DND-41 (cell line): ENCODE measurements at regions not wholly inside any gene's neighbourhood (a gene's known extent, or its start where the extent isn't known, plus 50 kb on each side); places are given as distances from the start of the nearest gene placed in this dataset.

Experiments
- ATAC-seq: fragments of 200-7000 bp; cut with Tn5 transposase; 3 replicates; pipeline ENCODE4 v1.9.1; 2021; ENCODE audit warnings: low read depth; ENCODE audit not compliant: insufficient read depth
- DNase-seq: peaks from one replicate; pipeline ENCODE4 v3.0.0-alpha.2; 2020
- H2AFZ ChIP-seq: 2 replicates; pipeline ENCODE4 v1.6.0; 2012; ENCODE audit warnings: low read depth, low read length
- H3K27ac ChIP-seq: 2 replicates; pipeline ENCODE4 v1.5.1; 2012; ENCODE audit warnings: low read length, inconsistent platforms
- H3K27me3 ChIP-seq: fragments of 200-600 bp; sonication (generic); 2 replicates; pipeline ENCODE4 v1.6.0; 2012; ENCODE audit warnings: low read length, mild to moderate bottlenecking, inconsistent platforms; ENCODE audit not compliant: insufficient read depth, poor library complexity
- H3K36me3 ChIP-seq: 2 replicates; pipeline ENCODE4 v1.5.1; 2012; ENCODE audit warnings: low read length, inconsistent platforms; ENCODE audit not compliant: insufficient read depth
- H3K4me1 ChIP-seq: 2 replicates; pipeline ENCODE4 v1.5.1; 2012; ENCODE audit warnings: mild to moderate bottlenecking, low read length; ENCODE audit not compliant: insufficient read depth
- H3K4me2 ChIP-seq: 2 replicates; pipeline ENCODE4 v1.6.0; 2012; ENCODE audit warnings: mild to moderate bottlenecking, moderate library complexity, low read length, inconsistent platforms; ENCODE audit not compliant: insufficient read depth
- H3K4me3 ChIP-seq, 2 experiments: fragments of 200-600 bp in 1 of 2; shearing (Covaris generic) in 1 of 2; 2 replicates each; pipeline ENCODE4 v1.5.1; 2012 to 2016; ENCODE audit warnings: inconsistent platforms in 2 of 2, low read length in 2 of 2, mild to moderate bottlenecking in 2 of 2, low read depth in 1 of 2, moderate library complexity in 1 of 2
- H3K79me2 ChIP-seq: 2 replicates; pipeline ENCODE4 v1.6.0; 2012; ENCODE audit warnings: low read length, inconsistent platforms; ENCODE audit not compliant: insufficient read depth
- H3K9ac ChIP-seq: 2 replicates; pipeline ENCODE4 v1.6.0; 2012; ENCODE audit warnings: low read depth, mild to moderate bottlenecking, inconsistent platforms, low read length, moderate library complexity
- H3K9me3 ChIP-seq: 2 replicates; pipeline ENCODE4 v1.5.1; 2012; ENCODE audit warnings: low read length, moderate library complexity, mild to moderate bottlenecking, inconsistent platforms; ENCODE audit not compliant: insufficient read depth, severe bottlenecking
- H4K20me1 ChIP-seq: 2 replicates; pipeline ENCODE4 v1.6.0; 2012; ENCODE audit warnings: low read length; ENCODE audit not compliant: insufficient read depth
- CTCF ChIP-seq: IDR thresholded peaks from 2 replicates; pipeline ENCODE4 v1.5.1; 2012; ENCODE audit warnings: borderline replicate concordance, low read length, moderate library complexity, mild to moderate bottlenecking; ENCODE audit not compliant: poor library complexity, severe bottlenecking; ENCODE audit errors: extremely low read depth
- EZH2 ChIP-seq: IDR thresholded peaks from 3 replicates; pipeline ENCODE4 v1.6.1; 2012; ENCODE audit warnings: borderline replicate concordance, low read depth, mild to moderate bottlenecking, moderate library complexity, low read length, inconsistent platforms; ENCODE audit not compliant: severe bottlenecking

- no peak for DNase-seq
- Histone ChIP-seq H3K9ac (no peak overlapping the region), H3K27ac (no peak overlapping the region), H3K9me3 (no peaks in the 10 kb centered on the region), H3K4me2 (no peak overlapping the region), H4K20me1 (no peaks in the 10 kb centered on the region), H3K79me2 (no peaks in the 10 kb centered on the region), H3K4me3 (no peak overlapping the region), H3K27me3 (no peaks in the 10 kb centered on the region), H2AFZ (no peak overlapping the region), H3K36me3 (no peaks in the 10 kb centered on the region), H3K4me1 (no peaks in the 10 kb centered on the region)
- ATAC-seq = no peak
- TF ChIP-seq EZH2 = no peak
- TF ChIP-seq CTCF = no peak
Measured at GRCh38 chr11:56910785-56911184, 77.9 kb upstream of the OR5AK2 start.

- Histone ChIP-seq H4K20me1 (no peaks in the 10 kb centered on the region), H3K9ac (no peak overlapping the region), H3K4me3 (no peak overlapping the region), H3K79me2 (no peaks in the 10 kb centered on the region), H3K4me1 (no peaks in the 10 kb centered on the region), H3K27me3 (no peaks in the 10 kb centered on the region), H3K36me3 (no peaks in the 10 kb centered on the region), H3K9me3 (no peaks in the 10 kb centered on the region), H2AFZ (no peak overlapping the region), H3K27ac (no peak overlapping the region), H3K4me2 (no peak overlapping the region)
- TF ChIP-seq CTCF = no peak
- TF ChIP-seq EZH2 = no peak
- DNase-seq (no peak), ATAC-seq (no peak)
Measured at GRCh38 chr11:56910046-56910773, 78.5 kb upstream of the OR5AK2 start.

GRCh38 chr11:56909563-56909962, 79.2 kb upstream of the OR5AK2 start:
- no peak for ATAC-seq
- Histone ChIP-seq H3K27me3 (no peaks in the 10 kb centered on the region), H3K79me2 (no peaks in the 10 kb centered on the region), H3K36me3 (no peaks in the 10 kb centered on the region), H4K20me1 (no peaks in the 10 kb centered on the region), H3K27ac (no peak overlapping the region), H3K9ac (no peak overlapping the region), H3K4me2 (no peak overlapping the region), H3K4me3 (no peak overlapping the region), H2AFZ (no peak overlapping the region), H3K4me1 (no peaks in the 10 kb centered on the region), H3K9me3 (no peaks in the 10 kb centered on the region)
- no peak for DNase-seq
- no peak for TF ChIP-seq CTCF
- no peak for TF ChIP-seq EZH2

GRCh38 chr11:56909080-56909479, 79.6 kb upstream of the OR5AK2 start:
- no peaks in the 10 kb centered on the region for H3K27me3 ChIP-seq
- H3K36me3 ChIP-seq = no peaks in the 10 kb centered on the region
- H3K4me2 ChIP-seq = no peak overlapping the region
- TF ChIP-seq EZH2 (no peak), CTCF (no peak)
- no peaks in the 10 kb centered on the region for H4K20me1 ChIP-seq
- H3K27ac ChIP-seq = no peak overlapping the region
- no peak overlapping the region for H3K4me3 ChIP-seq
- no peaks in the 10 kb centered on the region for H3K4me1 ChIP-seq
- H2AFZ ChIP-seq = no peak overlapping the region
- no peak for ATAC-seq
- no peak overlapping the region for H3K9ac ChIP-seq
- DNase-seq = no peak
- no peaks in the 10 kb centered on the region for H3K9me3 ChIP-seq
- H3K79me2 ChIP-seq = no peaks in the 10 kb centered on the region
